PC-9 (cell line): ENCODE measurements at regions not wholly inside any gene's neighbourhood (a gene's known extent, or its start where the extent isn't known, plus 50 kb on each side); places are given as distances from the start of the nearest gene placed in this dataset.

Experiments
- BruUV-seq: library from RNA; stranded (reverse); fragments of 400-500 nt; replicated peaks from 2 replicates; lab custom pipeline; 2021; lab: Mats Ljungman, UMichigan
- CTCF ChIA-PET: fragments of 300-600 bp; sonication (Branson Sonifier 250); formaldehyde crosslinking; loops from one replicate; lab custom pipeline; 2022; ENCODE audit warnings: antibody characterized with exemption; lab: Charles Lee
- POLR2A ChIA-PET: fragments of 300-600 bp; sonication (Branson Sonifier 250); formaldehyde crosslinking; loops from one replicate; lab custom pipeline; 2022; ENCODE audit warnings: antibody characterized with exemption; ENCODE audit not compliant: unreplicated experiment; lab: Charles Lee
- DNase-seq, 2 experiments: peaks; one replicate each; pipeline versions ENCODE4 v3.0.0 to v3.0.0-alpha.2; 2015 to 2022; ENCODE audit warnings: mixed read lengths in 1 of 2
- H2AFZ ChIP-seq: fragments of 200-600 bp; sonication (generic); 2 replicates; pipeline ENCODE4 v1.8.1; 2017; ENCODE audit warnings: antibody characterized with exemption
- H3F3A ChIP-seq: fragments of 200-600 bp; sonication (generic); 2 replicates; pipeline ENCODE4 v1.8.1; 2017; ENCODE audit warnings: antibody characterized with exemption, mild to moderate bottlenecking, low read depth; ENCODE audit not compliant: insufficient read depth
- H3K27ac ChIP-seq: fragments of 200-600 bp; sonication (generic); 2 replicates; pipeline ENCODE4 v1.6.1; 2016; ENCODE audit warnings: mixed run types
- H3K27me3 ChIP-seq: fragments of 200-600 bp; sonication (generic); 2 replicates; pipeline ENCODE4 v1.6.1; 2016; ENCODE audit warnings: low read depth, mixed run types; ENCODE audit not compliant: insufficient read depth
- H3K36me3 ChIP-seq: fragments of 200-600 bp; sonication (generic); 2 replicates; pipeline ENCODE4 v1.6.1; 2016; ENCODE audit warnings: low read depth, mixed run types
- H3K4me1 ChIP-seq: fragments of 200-600 bp; sonication (generic); replicated peaks from 2 replicates; pipeline ENCODE4 v1.6.1; 2016; ENCODE audit warnings: mixed run types; ENCODE audit not compliant: insufficient read depth
- H3K4me2 ChIP-seq: fragments of 200-600 bp; sonication (generic); 2 replicates; pipeline ENCODE4 v1.6.1; 2017; ENCODE audit warnings: mixed run types
- H3K4me3 ChIP-seq: fragments of 200-600 bp; sonication (generic); 2 replicates; pipeline ENCODE4 v1.6.1; 2016; ENCODE audit warnings: mixed run types
- H3K79me2 ChIP-seq: fragments of 200-600 bp; sonication (generic); 2 replicates; pipeline ENCODE4 v1.6.1; 2017; ENCODE audit warnings: low read depth, mixed run types
- H3K9me2 ChIP-seq: fragments of 200-600 bp; sonication (generic); 2 replicates; pipeline ENCODE4 v1.8.1; 2017; ENCODE audit warnings: mild to moderate bottlenecking; ENCODE audit not compliant: insufficient read depth
- H3K9me3 ChIP-seq: fragments of 200-600 bp; sonication (generic); 2 replicates; pipeline ENCODE4 v1.8.1; 2016; ENCODE audit warnings: low read depth; ENCODE audit not compliant: insufficient read depth
- H4K20me1 ChIP-seq: fragments of 200-600 bp; sonication (generic); 2 replicates; pipeline ENCODE4 v1.8.1; 2017; ENCODE audit not compliant: insufficient read depth
- CTCF ChIP-seq: fragments of 200-600 bp; sonication (generic); conservative IDR thresholded peaks from 2 replicates; pipeline ENCODE4 v1.6.1; 2017; ENCODE audit warnings: mixed run types, antibody characterized with exemption, mild to moderate bottlenecking, moderate library complexity
- EZH2 ChIP-seq: fragments of 200-600 bp; sonication (generic); IDR thresholded peaks from 2 replicates; pipeline ENCODE4 v1.8.0; 2017; ENCODE audit warnings: antibody characterized with exemption, low read depth
- intact Hi-C: fragments of 100-400 bp; cut with micrococcal nuclease; formaldehyde crosslinking; loops from one replicate; pipeline ENCODE4 v1.10.0; 2022; ENCODE audit not compliant: unreplicated experiment

DNA sequence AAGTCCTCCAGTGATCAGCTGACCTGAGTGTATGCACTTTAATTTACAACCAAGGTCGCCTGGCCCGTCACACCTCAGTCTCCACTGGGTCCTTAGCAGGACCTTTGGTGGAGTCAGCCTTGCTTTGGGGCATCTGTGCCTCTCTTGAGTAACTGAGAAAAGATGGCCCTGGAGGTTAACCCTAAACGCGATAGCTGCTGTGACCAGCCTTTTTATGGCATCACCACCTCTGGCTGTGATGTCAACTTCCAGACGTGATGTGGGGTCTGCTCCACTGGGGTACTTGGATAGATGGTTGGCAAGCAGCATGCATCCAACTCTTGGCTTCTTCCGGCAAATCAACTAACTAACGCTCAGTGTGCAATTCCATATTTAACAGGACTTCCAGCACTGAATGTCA lies 122.8 kb upstream of the RTL1 start:
- Histone ChIP-seq H3K4me3 (no peak overlapping the region), H3K36me3 (no peaks in the 10 kb centered on the region), H3K27ac (no peak overlapping the region), H4K20me1 (no peaks in the 10 kb centered on the region), H3K9me3 (no peaks in the 10 kb centered on the region), H3K9me2 (no peaks in the 10 kb centered on the region), H3K27me3 (peaks cover 92% of the 10 kb centered on the region), H3F3A (no peaks in the 10 kb centered on the region), H3K79me2 (no peaks in the 10 kb centered on the region), H3K4me1 (no peaks in the 10 kb centered on the region), H2AFZ (no peak overlapping the region), H3K4me2 (no peak overlapping the region)
- BruUV-seq: no TSS peak
- CTCF ChIA-PET: no interaction called here
- TF ChIP-seq CTCF: no peak
- TF ChIP-seq EZH2: no peak
- POLR2A ChIA-PET: no interaction called here
- intact Hi-C loops: no loop called here
- DNase-seq: no peak

DNA sequence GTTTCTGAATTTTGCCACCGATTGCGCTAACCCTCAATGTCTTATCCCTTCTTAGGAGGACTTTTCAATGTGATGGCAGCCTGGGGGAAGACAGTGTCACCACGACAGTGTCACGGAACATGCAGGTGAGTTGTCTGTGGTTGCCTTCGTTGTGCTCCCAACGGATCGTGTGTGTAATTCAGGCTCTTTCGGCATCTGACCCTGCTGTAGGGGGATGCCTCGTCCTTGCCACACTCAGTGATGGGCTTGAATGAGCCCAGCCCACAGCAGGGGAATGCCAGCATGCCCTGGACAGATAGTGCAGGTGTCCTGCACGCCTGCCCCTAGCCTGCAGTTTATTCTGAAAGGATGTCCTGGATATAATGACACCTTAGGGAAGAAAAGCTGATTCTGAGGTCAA lies 123.8 kb upstream of the RTL1 start:
- Histone ChIP-seq H3F3A (no peaks in the 10 kb centered on the region), H3K79me2 (no peaks in the 10 kb centered on the region), H4K20me1 (no peaks in the 10 kb centered on the region), H3K4me2 (no peak overlapping the region), H2AFZ (no peak overlapping the region), H3K4me3 (no peak overlapping the region), H3K4me1 (no peaks in the 10 kb centered on the region), H3K27ac (no peak overlapping the region), H3K9me3 (no peaks in the 10 kb centered on the region), H3K27me3 (peaks cover 94% of the 10 kb centered on the region), H3K9me2 (no peaks in the 10 kb centered on the region), H3K36me3 (no peaks in the 10 kb centered on the region)
- CTCF ChIA-PET: no interaction called here
- intact Hi-C loops: no loop called here
- no TSS peak for BruUV-seq
- POLR2A ChIA-PET: no interaction called here
- no peak for TF ChIP-seq CTCF
- no peak for TF ChIP-seq EZH2
- no peak for DNase-seq

DNA sequence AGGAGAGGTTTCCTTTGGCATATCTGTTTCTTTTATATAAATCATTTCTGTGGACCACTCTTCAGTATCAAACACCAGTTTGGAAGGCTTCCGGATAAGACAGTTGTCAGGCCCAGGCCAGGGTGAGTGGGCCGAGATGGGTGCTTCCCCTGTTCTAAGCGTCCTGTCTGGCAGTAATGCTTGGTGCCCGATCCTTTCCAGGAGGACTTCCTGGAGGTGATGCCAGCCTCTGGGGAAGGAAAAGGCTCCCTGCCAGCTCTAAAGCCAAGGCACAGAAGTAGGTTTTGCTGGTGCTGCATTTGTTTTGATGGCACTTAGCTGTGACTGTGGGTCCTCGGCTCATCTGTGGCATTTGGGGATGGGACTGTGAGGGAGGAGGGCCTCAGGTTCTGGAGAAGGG lies 124.4 kb upstream of the RTL1 start:
- no peaks in the 10 kb centered on the region for H4K20me1 ChIP-seq
- CTCF ChIA-PET: no interaction called here
- H3K36me3 ChIP-seq: no peaks in the 10 kb centered on the region
- H2AFZ ChIP-seq: no peak overlapping the region
- POLR2A ChIA-PET: no interaction called here
- H3K79me2 ChIP-seq: no peaks in the 10 kb centered on the region
- intact Hi-C loops: no loop called here
- no peak overlapping the region for H3K4me3 ChIP-seq
- TF ChIP-seq CTCF (no peak), EZH2 (no peak)
- no peaks in the 10 kb centered on the region for H3K9me2 ChIP-seq
- BruUV-seq: no TSS peak
- no peaks in the 10 kb centered on the region for H3F3A ChIP-seq
- H3K4me2 ChIP-seq: no peak overlapping the region
- H3K27ac ChIP-seq: no peak overlapping the region
- no peaks in the 10 kb centered on the region for H3K4me1 ChIP-seq
- no peaks in the 10 kb centered on the region for H3K9me3 ChIP-seq
- peaks cover 94% of the 10 kb centered on the region for H3K27me3 ChIP-seq
- DNase-seq: no peak
